GM18867 (cell line): ENCODE measurements at regions not wholly inside any gene's neighbourhood (a gene's known extent, or its start where the extent isn't known, plus 50 kb on each side); places are given as distances from the start of the nearest gene placed in this dataset.
A peak's percentile ranks its signal among the peaks of the same experiment; 100 is the strongest.

Experiments
- ATAC-seq: cut with Tn5 transposase; IDR thresholded peaks from one replicate; pipeline ENCODE4 v1.9.1; 2021; ENCODE audit warnings: mild to moderate bottlenecking, moderate library complexity; ENCODE audit not compliant: unreplicated experiment

GRCh38 chr2:165033402-165033801 lies 78.1 kb upstream of the SLC38A11 start:
- no peak for ATAC-seq

- no peak for ATAC-seq
Observed at GRCh38 chr2:165032559-165032958, 77.2 kb upstream of the SLC38A11 start.

- ATAC-seq: no peak
Observed at GRCh38 chr2:165024199-165024598, 68.9 kb upstream of the SLC38A11 start.

- ATAC-seq: no peak
Observed at GRCh38 chr2:165022781-165023180, 67.5 kb upstream of the SLC38A11 start.

- no peak for ATAC-seq
Observed at GRCh38 chr2:165017966-165018596, 62.8 kb upstream of the SLC38A11 start.

- peak; percentile 65 for ATAC-seq
Observed at GRCh38 chr2:165016772-165017411, 61.6 kb upstream of the SLC38A11 start.

- peak; percentile 69 for ATAC-seq
Observed at GRCh38 chr2:165015052-165015642, 59.8 kb upstream of the SLC38A11 start.

- ATAC-seq: peak; percentile 73
Observed at GRCh38 chr2:165013944-165014619, 58.8 kb upstream of the SLC38A11 start.

GRCh38 chr2:165011199-165011598 lies 55.9 kb upstream of the SLC38A11 start:
- no peak for ATAC-seq

GRCh38 chr2:165010556-165010955 lies 55.2 kb upstream of the SLC38A11 start:
- ATAC-seq: no peak

GRCh38 chr2:165009466-165009865 lies 54.1 kb upstream of the SLC38A11 start:
- ATAC-seq: no peak

- no peak for ATAC-seq
Observed at GRCh38 chr2:165008730-165009315, 53.5 kb upstream of the SLC38A11 start.

- ATAC-seq: no peak
Observed at GRCh38 chr2:165007161-165007744, 51.9 kb upstream of the SLC38A11 start.
